Upper lobe of left lung (tissue), 4 donors: ENCODE measurements at regions not wholly inside any gene's neighbourhood (a gene's known extent, or its start where the extent isn't known, plus 50 kb on each side); places are given as distances from the start of the nearest gene placed in this dataset.

Experiments used
- CTCF ChIP-seq, 6 experiments: fragments of 450-650 bp in 4 of 6; fragments of 200-600 bp in 2 of 6; sonication (generic) in 2 of 6; IDR thresholded peaks; one replicate each; pipeline ENCODE4 v1.5.1; 2016 to 2019; ENCODE audit warnings: antibody characterized with exemption in 6 of 6
- POLR2A ChIP-seq, 4 donors: fragments of 450-650 bp; IDR thresholded peaks; one replicate each; pipeline ENCODE4 v1.5.1; 2016 to 2017; ENCODE audit warnings: antibody characterized with exemption in 4 of 4, mild to moderate bottlenecking in 2 of 4

GRCh38 chr2:8149007-8149405, 532.9 kb upstream of the ID2 start:
- TF ChIP-seq CTCF (IDR thresholded peaks at IDR 0.05) (no peak), POLR2A (IDR thresholded peaks at IDR 0.05) (no peak)
